Breast epithelium (tissue), 3 donors: ENCODE measurements at regions not wholly inside any gene's neighbourhood (a gene's known extent, or its start where the extent isn't known, plus 50 kb on each side); places are given as distances from the start of the nearest gene placed in this dataset.

ENCODE experiments used
- POLR2A ChIP-seq: fragments of 450-650 bp; IDR thresholded peaks from one replicate; pipeline ENCODE4 v1.6.1; 2016; ENCODE audit warnings: antibody characterized with exemption, mild to moderate bottlenecking, moderate library complexity
- POLR2AphosphoS5 ChIP-seq, 3 donors: sonication (generic); formaldehyde crosslinking; IDR thresholded peaks; one replicate each; pipeline ENCODE4 v1.6.1; 2017; ENCODE audit warnings: antibody characterized with exemption in 3 of 3
- TF ChIP-seq, protein P1 (sequence below), 3 donors: fragments of 450-650 bp; IDR thresholded peaks; one replicate each; pipeline ENCODE4 v1.5.1; 2016 to 2017; ENCODE audit warnings: antibody characterized with exemption in 3 of 3, mild to moderate bottlenecking in 3 of 3, moderate library complexity in 3 of 3

DNA sequence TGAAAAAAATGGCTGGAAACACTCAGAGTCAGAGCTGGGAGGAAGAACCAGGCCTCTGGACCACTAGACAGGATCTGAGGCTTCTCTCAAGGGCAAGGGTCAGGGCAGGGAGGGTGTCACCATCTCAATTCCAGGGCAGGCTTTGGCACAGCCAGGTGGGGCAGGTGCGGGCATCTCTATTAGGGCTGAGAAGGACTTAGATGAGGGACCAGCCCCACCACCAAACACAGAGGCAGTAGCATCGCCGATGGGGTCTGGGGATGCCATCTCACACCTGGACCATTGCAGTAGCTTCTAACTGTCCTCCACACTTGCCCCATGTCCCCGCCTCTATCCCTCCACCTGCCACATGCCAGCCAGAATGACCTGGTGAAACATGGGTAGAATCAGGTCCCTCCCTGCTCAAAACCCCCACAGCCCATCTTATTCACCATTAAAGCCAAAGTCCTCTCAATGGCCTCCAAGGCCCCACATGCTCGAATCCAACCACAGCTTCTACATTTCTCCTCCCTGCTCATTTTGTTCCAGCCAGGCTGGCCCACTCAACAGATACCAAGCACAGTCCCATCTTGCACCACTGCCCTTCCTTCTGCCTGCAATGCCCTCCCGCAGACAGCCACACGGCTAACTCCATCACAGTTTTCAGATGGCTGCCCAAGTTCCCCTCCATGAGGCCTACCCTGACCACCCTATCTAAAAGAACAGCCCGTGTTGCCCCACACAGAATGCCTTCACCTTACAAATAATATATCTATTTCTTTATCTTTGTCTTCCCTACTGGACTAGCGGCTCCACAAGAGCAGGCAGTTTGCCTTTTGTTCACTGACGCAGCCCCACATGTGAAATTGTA is 177.4 kb downstream of the SMAD2 start:
- TF ChIP-seq, protein P1, sequence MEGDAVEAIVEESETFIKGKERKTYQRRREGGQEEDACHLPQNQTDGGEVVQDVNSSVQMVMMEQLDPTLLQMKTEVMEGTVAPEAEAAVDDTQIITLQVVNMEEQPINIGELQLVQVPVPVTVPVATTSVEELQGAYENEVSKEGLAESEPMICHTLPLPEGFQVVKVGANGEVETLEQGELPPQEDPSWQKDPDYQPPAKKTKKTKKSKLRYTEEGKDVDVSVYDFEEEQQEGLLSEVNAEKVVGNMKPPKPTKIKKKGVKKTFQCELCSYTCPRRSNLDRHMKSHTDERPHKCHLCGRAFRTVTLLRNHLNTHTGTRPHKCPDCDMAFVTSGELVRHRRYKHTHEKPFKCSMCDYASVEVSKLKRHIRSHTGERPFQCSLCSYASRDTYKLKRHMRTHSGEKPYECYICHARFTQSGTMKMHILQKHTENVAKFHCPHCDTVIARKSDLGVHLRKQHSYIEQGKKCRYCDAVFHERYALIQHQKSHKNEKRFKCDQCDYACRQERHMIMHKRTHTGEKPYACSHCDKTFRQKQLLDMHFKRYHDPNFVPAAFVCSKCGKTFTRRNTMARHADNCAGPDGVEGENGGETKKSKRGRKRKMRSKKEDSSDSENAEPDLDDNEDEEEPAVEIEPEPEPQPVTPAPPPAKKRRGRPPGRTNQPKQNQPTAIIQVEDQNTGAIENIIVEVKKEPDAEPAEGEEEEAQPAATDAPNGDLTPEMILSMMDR (IDR thresholded peaks at IDR 0.05): no peak
- no peak for TF ChIP-seq POLR2A
- no peak for TF ChIP-seq POLR2AphosphoS5 (IDR thresholded peaks at IDR 0.05)
